Trophoblast cell (in vitro differentiated cells and primary cell): ENCODE measurements at regions not wholly inside any gene's neighbourhood (a gene's known extent, or its start where the extent isn't known, plus 50 kb on each side); places are given as distances from the start of the nearest gene placed in this dataset.

Experiments used
- DNase-seq, 2 donors: peaks; one replicate each; pipeline ENCODE4 v3.0.0-alpha.2; 2016
- H2AFZ ChIP-seq: 2 replicates; pipeline ENCODE4 v1.6.1; 2013; ENCODE audit warnings: low read length, moderate library complexity, mild to moderate bottlenecking; ENCODE audit not compliant: insufficient read depth, poor library complexity
- H2AK5ac ChIP-seq: 2 replicates; pipeline ENCODE4 v1.6.1; 2013; ENCODE audit warnings: mild to moderate bottlenecking, low read length
- H2BK120ac ChIP-seq: 2 replicates; pipeline ENCODE4 v1.6.1; 2013; ENCODE audit warnings: low read length, mild to moderate bottlenecking, moderate library complexity; ENCODE audit not compliant: insufficient read depth, poor library complexity
- H2BK12ac ChIP-seq: 2 replicates; pipeline ENCODE4 v1.6.1; 2013; ENCODE audit warnings: mild to moderate bottlenecking, low read length, moderate library complexity
- H2BK5ac ChIP-seq: 2 replicates; pipeline ENCODE4 v1.6.1; 2013; ENCODE audit warnings: low read length, low read depth, moderate library complexity, mild to moderate bottlenecking; ENCODE audit not compliant: poor library complexity
- H3K14ac ChIP-seq: 2 replicates; pipeline ENCODE4 v1.6.1; 2013; ENCODE audit warnings: mild to moderate bottlenecking, low read length
- H3K18ac ChIP-seq: 2 replicates; pipeline ENCODE4 v1.6.1; 2013; ENCODE audit warnings: mild to moderate bottlenecking, low read length
- H3K23ac ChIP-seq: 2 replicates; pipeline ENCODE4 v1.6.1; 2013; ENCODE audit warnings: low read length
- H3K27ac ChIP-seq: 2 replicates; pipeline ENCODE4 v1.5.1; 2013; ENCODE audit warnings: low read depth, mild to moderate bottlenecking, inconsistent platforms, low read length, moderate library complexity
- H3K27me3 ChIP-seq: 2 replicates; pipeline ENCODE4 v1.6.1; 2013; ENCODE audit warnings: inconsistent platforms, mild to moderate bottlenecking, low read length, moderate library complexity; ENCODE audit not compliant: insufficient read depth
- H3K36me3 ChIP-seq, 2 experiments: 1 replicate in 1 of 2; 2 replicates in 1 of 2; pipeline ENCODE4 v1.6.1; 2013; ENCODE audit warnings: low read length in 2 of 2, mild to moderate bottlenecking in 2 of 2, moderate library complexity in 1 of 2; ENCODE audit not compliant: insufficient read depth in 2 of 2, control insufficient read depth in 1 of 2
- H3K4ac ChIP-seq: 2 replicates; pipeline ENCODE4 v1.6.1; 2013; ENCODE audit warnings: low read depth, mild to moderate bottlenecking, low read length, moderate library complexity
- H3K4me1 ChIP-seq, 2 experiments: 1 replicate in 1 of 2; 2 replicates in 1 of 2; pipeline ENCODE4 v1.6.1; 2013; ENCODE audit warnings: low read length in 2 of 2, mild to moderate bottlenecking in 2 of 2, moderate library complexity in 1 of 2; ENCODE audit not compliant: insufficient read depth in 2 of 2, control insufficient read depth in 1 of 2
- H3K4me2 ChIP-seq: 2 replicates; pipeline ENCODE4 v1.6.1; 2013; ENCODE audit warnings: inconsistent platforms, mild to moderate bottlenecking, low read length, moderate library complexity
- H3K4me3 ChIP-seq: 2 replicates; pipeline ENCODE4 v1.5.1; 2013; ENCODE audit warnings: mild to moderate bottlenecking, low read depth, low read length, inconsistent platforms
- H3K79me1 ChIP-seq: one replicate; pipeline ENCODE4 v1.6.1; 2013; ENCODE audit warnings: low read length
- H3K79me2 ChIP-seq: 2 replicates; pipeline ENCODE4 v1.6.1; 2013; ENCODE audit warnings: low read length, mild to moderate bottlenecking; ENCODE audit not compliant: control insufficient read depth, insufficient read depth, poor library complexity
- H3K9ac ChIP-seq: 2 replicates; pipeline ENCODE4 v1.6.1; 2013; ENCODE audit warnings: mild to moderate bottlenecking, low read length
- H3K9me3 ChIP-seq: 2 replicates; pipeline ENCODE4 v1.6.1; 2013; ENCODE audit warnings: low read depth, mild to moderate bottlenecking, control low read depth, inconsistent platforms, low read length; ENCODE audit not compliant: insufficient read depth
- H4K12ac ChIP-seq: 2 replicates; pipeline ENCODE4 v1.6.1; 2013; ENCODE audit warnings: low read depth, mild to moderate bottlenecking, low read length, moderate library complexity
- H4K8ac ChIP-seq: 2 replicates; pipeline ENCODE4 v1.6.1; 2013; ENCODE audit warnings: low read depth, mild to moderate bottlenecking, low read length, moderate library complexity
- H4K91ac ChIP-seq: one replicate; pipeline ENCODE4 v1.6.1; 2013; ENCODE audit warnings: low read depth, mild to moderate bottlenecking, low read length, moderate library complexity
- WGBS: extraction: QIAGEN DNeasy Blood & Tissue Kit; methylation state at CpG from one replicate; pipeline ENCODE4 v1.1.7; 2013; ENCODE audit warnings: missing lambda C conversion rate; ENCODE audit not compliant: insufficient read length, insufficient coverage; ENCODE audit errors: extremely low coverage; 5-methylcytosine and 5-hydroxymethylcytosine counted together

- Histone ChIP-seq H4K8ac (no peak overlapping the region), H3K27ac (no peak overlapping the region), H3K79me2 (no peaks in the 10 kb centered on the region), H3K9ac (no peak overlapping the region), H3K27me3 (no peaks in the 10 kb centered on the region), H2BK5ac (no peak overlapping the region), H4K91ac (no peak overlapping the region), H3K79me1 (no peaks in the 10 kb centered on the region), H3K18ac (no peak overlapping the region), H3K4me2 (no peak overlapping the region), H3K36me3 (no peaks in the 10 kb centered on the region), H2AFZ (no peak overlapping the region), H2BK12ac (no peak overlapping the region), H2BK120ac (no peak overlapping the region), H3K14ac (no peak overlapping the region), H4K12ac (no peak overlapping the region), H3K4ac (no peak overlapping the region), H3K9me3 (no peaks in the 10 kb centered on the region), H3K23ac (no peak overlapping the region), H3K4me3 (no peak overlapping the region), H2AK5ac (no peak overlapping the region), H3K4me1 (no peaks in the 10 kb centered on the region)
- no peak for DNase-seq
- WGBS: no CpG with 5 or more reads among the region's 1 CpG
Measured at GRCh38 chr7:83306502-83306901, 143.8 kb upstream of the PCLO start.

- Histone ChIP-seq H3K9me3 (no peaks in the 10 kb centered on the region), H3K27me3 (no peaks in the 10 kb centered on the region), H3K79me1 (no peaks in the 10 kb centered on the region), H3K4me1 (no peaks in the 10 kb centered on the region), H4K12ac (no peak overlapping the region), H3K79me2 (no peaks in the 10 kb centered on the region), H3K27ac (no peak overlapping the region), H3K18ac (no peak overlapping the region), H3K4ac (no peak overlapping the region), H3K9ac (no peak overlapping the region), H2AK5ac (no peak overlapping the region), H3K36me3 (no peaks in the 10 kb centered on the region), H4K8ac (no peak overlapping the region), H2AFZ (no peak overlapping the region), H4K91ac (no peak overlapping the region), H3K4me2 (no peak overlapping the region), H3K23ac (no peak overlapping the region), H3K14ac (no peak overlapping the region), H2BK12ac (no peak overlapping the region), H3K4me3 (no peak overlapping the region), H2BK5ac (no peak overlapping the region), H2BK120ac (no peak overlapping the region)
- DNase-seq: no peak
- no CpG with 5 or more reads among the region's 5 CpGs for WGBS
Measured at GRCh38 chr7:83305027-83305426, 142.3 kb upstream of the PCLO start.

DNA sequence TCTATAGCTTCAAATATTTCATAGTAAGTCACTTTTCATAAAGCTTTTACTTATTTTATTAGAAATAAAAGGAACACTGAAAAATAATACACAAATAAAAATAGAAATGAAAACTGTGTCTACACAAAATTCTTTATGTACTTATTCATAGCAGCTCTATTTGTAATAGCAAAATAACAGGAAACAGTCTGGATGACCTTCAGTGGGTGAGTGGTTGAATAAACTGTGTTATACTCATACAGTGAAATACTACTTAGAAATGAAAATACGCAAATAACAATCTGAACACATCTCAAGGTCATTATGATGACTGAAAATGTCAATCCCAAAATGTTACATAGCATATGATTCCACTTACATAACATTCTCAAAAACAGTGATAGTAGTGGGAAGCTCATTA lies 138.7 kb upstream of the PCLO start:
- Histone ChIP-seq H2BK12ac (no peak overlapping the region), H3K4me1 (no peaks in the 10 kb centered on the region)
- no CpG with 5 or more reads among the region's 1 CpG for WGBS

DNA sequence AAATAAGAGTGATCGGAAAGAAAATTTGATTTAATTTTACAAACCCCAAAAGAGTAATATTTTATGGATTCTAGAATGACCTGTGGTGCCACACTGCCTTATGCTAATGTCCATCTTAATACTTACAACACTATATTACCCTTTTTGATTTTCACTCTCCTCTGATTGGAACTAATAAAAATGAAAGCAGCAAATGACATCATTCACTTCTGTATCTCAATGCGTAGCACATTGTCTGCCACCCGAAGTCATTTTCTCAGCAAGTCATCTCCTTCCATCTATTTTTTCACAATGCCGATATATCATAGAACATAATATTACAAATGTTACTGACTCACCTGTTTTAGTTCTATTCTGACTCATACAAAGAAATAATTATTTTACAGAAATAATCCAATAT lies 127.5 kb upstream of the PCLO start:
- Histone ChIP-seq H3K4me3 (no peak overlapping the region), H3K36me3 (no peaks in the 10 kb centered on the region), H3K79me2 (no peaks in the 10 kb centered on the region), H4K8ac (no peak overlapping the region), H2AK5ac (no peak overlapping the region), H2BK120ac (no peak overlapping the region), H2BK5ac (no peak overlapping the region), H2AFZ (no peak overlapping the region), H3K4ac (no peak overlapping the region), H3K79me1 (no peaks in the 10 kb centered on the region), H3K4me1 (no peaks in the 10 kb centered on the region), H3K27ac (no peak overlapping the region), H3K27me3 (no peaks in the 10 kb centered on the region), H3K18ac (no peak overlapping the region), H3K23ac (no peak overlapping the region), H4K12ac (no peak overlapping the region), H3K9ac (no peak overlapping the region), H3K4me2 (no peak overlapping the region), H4K91ac (no peak overlapping the region), H2BK12ac (no peak overlapping the region), H3K9me3 (no peaks in the 10 kb centered on the region), H3K14ac (no peak overlapping the region)
- DNase-seq: no peak
- no CpG with 5 or more reads among the region's 4 CpGs for WGBS

More for the DNA sequence above, 138.7 kb upstream of the PCLO start:
- H3K79me2 ChIP-seq: no peaks in the 10 kb centered on the region
- H3K4ac ChIP-seq: no peak overlapping the region
- H3K23ac ChIP-seq: no peak overlapping the region
- no peak overlapping the region for H3K14ac ChIP-seq
- H4K8ac ChIP-seq: no peak overlapping the region
- no peak overlapping the region for H3K9ac ChIP-seq
- no peak overlapping the region for H2AK5ac ChIP-seq
- H4K91ac ChIP-seq: no peak overlapping the region
- no peaks in the 10 kb centered on the region for H3K27me3 ChIP-seq
- H3K36me3 ChIP-seq: no peaks in the 10 kb centered on the region
- H3K27ac ChIP-seq: no peak overlapping the region
- H3K18ac ChIP-seq: no peak overlapping the region
- H2BK120ac ChIP-seq: no peak overlapping the region
- no peaks in the 10 kb centered on the region for H3K9me3 ChIP-seq
- no peak overlapping the region for H2AFZ ChIP-seq
- no peak overlapping the region for H4K12ac ChIP-seq
- H3K4me2 ChIP-seq: no peak overlapping the region
- DNase-seq: no peak
- no peak overlapping the region for H2BK5ac ChIP-seq
- H3K79me1 ChIP-seq: no peaks in the 10 kb centered on the region
- H3K4me3 ChIP-seq: no peak overlapping the region
